ENCODE measurements at regions not wholly inside any gene's neighbourhood (a gene's known extent, or its start where the extent isn't known, plus 50 kb on each side); places are given as distances from the start of the nearest gene placed in this dataset.
"Not testable (repeated sequence)": the region's sequence is repeated elsewhere in the genome, so short reads cannot be mapped to it uniquely, and the experiment has no call there.

GRCh38 chr6:13872681-13873080 lies 52.1 kb upstream of the RNF182 start:
- H3K4me1 ChIP-seq (ENCODE audit: control insufficient read depth, insufficient read depth, low read length) = no peaks in the 10 kb centered on the region
- ATAC-seq = no peak
- H3K4me3 ChIP-seq (ENCODE audit: low read depth in 2 of 2, low read length in 2 of 2) = no peak overlapping the region

GRCh38 chr6:13872006-13872405 lies 52.7 kb upstream of the RNF182 start:
- POLR2A ChIA-PET; H3K27me3 ChIP-seq (ENCODE audit: control insufficient read depth, insufficient read depth, low read length); ATAC-seq; CTCF ChIA-PET; H3K36me3 ChIP-seq (ENCODE audit: control insufficient read depth, insufficient read depth, low read length); intact Hi-C loops (cut with micrococcal nuclease; ENCODE audit: unreplicated experiment); H3K27ac ChIP-seq (ENCODE audit: low read length); H3K9me3 ChIP-seq (ENCODE audit: control insufficient read depth, insufficient read depth, low read depth, low read length); H3K4me3 ChIP-seq (ENCODE audit: low read depth in 2 of 2, low read length in 2 of 2); BruUV-seq (replicated peaks); in situ Hi-C loops (cut with HindIII; ENCODE audit: low pct_unique_long_range_greater_than_20kb, low sequenced_read_pairs); H3K4me1 ChIP-seq (ENCODE audit: control insufficient read depth, insufficient read depth, low read length); DNase-seq (ENCODE audit: low read depth, low spot score): not testable (repeated sequence)

More at GRCh38 chr6:13872681-13873080, 52.1 kb upstream of the RNF182 start:
- no peak overlapping the region for H3K27ac ChIP-seq (ENCODE audit: low read length)
- no peaks in the 10 kb centered on the region for H3K9me3 ChIP-seq (ENCODE audit: control insufficient read depth, insufficient read depth, low read depth, low read length)
- no peaks in the 10 kb centered on the region for H3K27me3 ChIP-seq (ENCODE audit: control insufficient read depth, insufficient read depth, low read length)
- in situ Hi-C loops (cut with HindIII; ENCODE audit: low pct_unique_long_range_greater_than_20kb, low sequenced_read_pairs) (no loop called here), intact Hi-C loops (cut with micrococcal nuclease; ENCODE audit: unreplicated experiment) (no loop called here)
- BruUV-seq (replicated peaks) = no TSS peak
- ChIA-PET CTCF (no interaction called here), POLR2A (no interaction called here)
- no peaks in the 10 kb centered on the region for H3K36me3 ChIP-seq (ENCODE audit: control insufficient read depth, insufficient read depth, low read length)
- TF ChIP-seq POLR2AphosphoS5 (IDR thresholded peaks at IDR 0.05; ENCODE audit: low read depth, low read length) = no peak
- TF ChIP-seq REST (IDR thresholded peaks at IDR 0.05; ENCODE audit: insufficient read depth in 1 of 2, low read depth in 2 of 2, low read length in 1 of 2) = no peak
- no peak for TF ChIP-seq SIN3A (IDR thresholded peaks at IDR 0.05; ENCODE audit: borderline replicate concordance, insufficient read depth, low read depth, low read length)
- TF ChIP-seq CTCF (IDR thresholded peaks at IDR 0.05) = no peak
- no peak for TF ChIP-seq TCF7L2 (IDR thresholded peaks at IDR 0.05; ENCODE audit: low read depth, low read length)
- no peak for DNase-seq (ENCODE audit: low read depth, low spot score)

GRCh38 chr6:13870214-13870830 lies 54.4 kb upstream of the RNF182 start:
- intact Hi-C loops (cut with micrococcal nuclease; ENCODE audit: unreplicated experiment) = no loop called here
- no peak for DNase-seq (ENCODE audit: low read depth, low spot score)
- Histone ChIP-seq H3K27me3 (ENCODE audit: control insufficient read depth, insufficient read depth, low read length) (no peaks in the 10 kb centered on the region), H3K36me3 (ENCODE audit: control insufficient read depth, insufficient read depth, low read length) (no peaks in the 10 kb centered on the region), H3K27ac (ENCODE audit: low read length) (no peak overlapping the region), H3K9me3 (ENCODE audit: control insufficient read depth, insufficient read depth, low read depth, low read length) (no peaks in the 10 kb centered on the region), H3K4me1 (ENCODE audit: control insufficient read depth, insufficient read depth, low read length) (no peaks in the 10 kb centered on the region), H3K4me3 (ENCODE audit: low read depth in 2 of 2, low read length in 2 of 2) (no peak overlapping the region)
- TF ChIP-seq TCF7L2 (IDR thresholded peaks at IDR 0.05; ENCODE audit: low read depth, low read length) (no peak), SIN3A (IDR thresholded peaks at IDR 0.05; ENCODE audit: borderline replicate concordance, insufficient read depth, low read depth, low read length) (no peak), REST (IDR thresholded peaks at IDR 0.05; ENCODE audit: insufficient read depth in 1 of 2, low read depth in 2 of 2, low read length in 1 of 2) (no peak), CTCF (IDR thresholded peaks at IDR 0.05) (no peak)
- ChIA-PET POLR2A (interaction anchor here (0.7 kb wide), 1 partner anchor 189 kb away, joined by 4 read pairs; no protein-coding TSS in a partner anchor), CTCF (no interaction called here)
- in situ Hi-C loops (cut with HindIII; ENCODE audit: low pct_unique_long_range_greater_than_20kb, low sequenced_read_pairs) = no loop called here
- ATAC-seq = no peak
- BruUV-seq (replicated peaks) = no TSS peak
